ELF-1 (cell line): ENCODE measurements at regions not wholly inside any gene's neighbourhood (a gene's known extent, or its start where the extent isn't known, plus 50 kb on each side); places are given as distances from the start of the nearest gene placed in this dataset.
"Not testable (repeated sequence)": the region's sequence is repeated elsewhere in the genome, so short reads cannot be mapped to it uniquely, and the experiment has no call there.

Source experiments
- DNase-seq: peaks from one replicate; pipeline ENCODE4 v3.0.0-alpha.2; 2016; ENCODE audit warnings: low read depth, low spot score

- no peak for DNase-seq
Observed at GRCh38 chr5:26553079-26553478, 485.3 kb downstream of the CDH9 start.

- DNase-seq = no peak
Observed at GRCh38 chr5:26543987-26544386, 494.4 kb downstream of the CDH9 start.

- no peak for DNase-seq
Observed at GRCh38 chr5:26538226-26538625, 500.2 kb downstream of the CDH9 start.

- no peak for DNase-seq
Observed at GRCh38 chr5:26535215-26535614, 503.2 kb downstream of the CDH9 start.

- DNase-seq = no peak
Observed at GRCh38 chr5:26530305-26530704, 508.1 kb downstream of the CDH9 start.

GRCh38 chr5:26519245-26519644, 519.1 kb downstream of the CDH9 start:
- DNase-seq = no peak

- DNase-seq = no peak
Observed at GRCh38 chr5:26518065-26518464, 520.3 kb downstream of the CDH9 start.

GRCh38 chr5:26498972-26499371, 539.4 kb downstream of the CDH9 start:
- no peak for DNase-seq

GRCh38 chr5:26495437-26495836, 542.9 kb downstream of the CDH9 start:
- DNase-seq = no peak

- no peak for DNase-seq
Observed at GRCh38 chr5:26492906-26493459, 545.4 kb downstream of the CDH9 start.

- peak; percentile 9 for DNase-seq
Observed at GRCh38 chr5:26487553-26487952, 550.8 kb downstream of the CDH9 start.

- DNase-seq = no peak
Observed at GRCh38 chr5:26486631-26487030, 551.8 kb downstream of the CDH9 start.

- not testable (repeated sequence) for DNase-seq
Observed at GRCh38 chr5:26485146-26485860, 553.1 kb downstream of the CDH9 start.

GRCh38 chr5:26482810-26483375, 555.5 kb downstream of the CDH9 start:
- DNase-seq = peak; percentile 55

- DNase-seq = no peak
Observed at GRCh38 chr5:26482076-26482809, 556.1 kb downstream of the CDH9 start.

GRCh38 chr5:26470439-26470838, 567.9 kb downstream of the CDH9 start:
- DNase-seq = no peak

GRCh38 chr5:26439121-26439520, 599.3 kb downstream of the CDH9 start:
- no peak for DNase-seq

GRCh38 chr5:26434688-26435087, 603.7 kb downstream of the CDH9 start:
- no peak for DNase-seq

GRCh38 chr5:26432386-26432785, 606.0 kb downstream of the CDH9 start:
- no peak for DNase-seq

GRCh38 chr5:26430323-26430722, 608.1 kb downstream of the CDH9 start:
- DNase-seq = no peak

- no peak for DNase-seq
Observed at GRCh38 chr5:26427281-26427680, 611.1 kb downstream of the CDH9 start.

GRCh38 chr5:26419987-26420386, 618.4 kb downstream of the CDH9 start:
- DNase-seq = no peak

- no peak for DNase-seq
Observed at GRCh38 chr5:26416911-26417310, 621.5 kb downstream of the CDH9 start.
